ENCODE measurements at regions not wholly inside any gene's neighbourhood (a gene's known extent, or its start where the extent isn't known, plus 50 kb on each side); places are given as distances from the start of the nearest gene placed in this dataset.
"Not testable (repeated sequence)": the region's sequence is repeated elsewhere in the genome, so short reads cannot be mapped to it uniquely, and the experiment has no call there.

DNA sequence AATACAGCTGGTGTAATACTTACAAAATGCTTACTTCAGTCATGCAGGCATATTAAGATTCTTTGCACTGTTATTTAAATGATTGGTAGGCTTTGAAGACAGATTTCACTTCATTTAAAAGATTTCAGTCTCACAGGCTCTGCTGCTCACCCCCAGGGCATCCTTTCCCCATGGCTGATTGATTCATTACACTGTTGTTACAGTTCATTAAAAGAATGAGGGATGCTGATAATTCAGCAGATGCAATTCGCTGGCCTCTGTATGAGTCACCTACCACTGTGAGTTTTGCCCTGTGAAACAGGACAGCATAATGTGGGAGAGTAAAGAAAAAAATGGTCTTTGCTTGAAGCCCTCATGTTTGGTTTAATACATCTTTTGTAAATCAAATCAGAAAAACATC is 246.9 kb downstream of the CYLC2 start:
- DNase-seq: no peak

DNA sequence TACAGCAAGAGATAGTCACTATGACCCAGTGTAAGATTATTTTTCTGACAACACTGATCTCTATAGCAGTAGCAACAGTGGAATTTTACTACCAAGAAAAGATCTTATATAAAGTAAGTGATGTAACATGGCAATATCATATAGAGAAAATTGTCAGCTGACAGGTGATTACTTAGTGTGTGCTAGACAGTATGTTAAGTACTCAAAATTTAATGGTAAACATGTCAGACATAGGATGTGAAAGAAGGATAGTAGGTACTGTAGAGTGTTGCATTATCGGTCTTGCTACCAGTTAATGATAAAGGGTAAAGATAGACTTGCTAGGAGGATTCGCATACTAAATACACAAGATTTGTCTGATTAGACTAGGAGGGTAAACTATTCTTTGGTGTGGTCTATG is 247.4 kb downstream of the CYLC2 start:
- DNase-seq: no peak

DNA sequence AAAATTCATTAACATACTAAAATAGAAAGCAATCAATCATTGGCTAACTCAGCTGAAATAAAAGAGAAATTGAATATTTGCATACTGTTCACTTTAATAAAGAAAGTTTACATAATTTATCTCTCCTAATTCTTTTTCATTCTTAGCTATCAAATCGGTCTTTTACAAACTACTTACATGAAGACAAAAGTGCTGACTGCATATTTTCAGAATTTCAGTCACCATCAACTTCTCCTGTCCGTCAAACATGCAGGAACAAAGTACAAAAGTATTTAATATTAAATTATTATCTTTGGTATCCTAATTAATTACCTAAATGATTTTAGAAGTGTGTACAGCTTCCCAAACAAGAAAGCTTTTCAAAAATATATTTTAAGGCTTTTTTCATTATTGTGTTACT is 248.4 kb downstream of the CYLC2 start:
- no peak for DNase-seq

DNA sequence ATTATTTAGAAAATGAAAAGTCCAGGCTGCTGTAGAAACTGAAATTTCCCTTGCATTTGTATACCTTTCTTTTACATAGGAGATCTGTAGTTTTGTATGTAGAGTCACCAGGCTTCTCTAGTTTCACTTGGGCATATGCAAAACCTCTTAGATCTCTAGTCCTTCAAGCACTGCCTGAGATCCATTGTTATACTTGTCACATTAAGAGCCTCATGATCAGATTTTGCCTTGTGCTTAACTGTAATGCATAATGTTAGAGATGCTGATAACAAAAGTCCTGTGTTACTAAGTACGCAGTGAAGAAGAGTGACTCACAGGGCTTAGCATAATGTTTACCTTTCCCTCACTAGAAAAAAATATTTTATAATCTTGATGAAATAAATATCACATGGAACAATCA is 250.2 kb downstream of the CYLC2 start:
- DNase-seq: peak; percentile 81 to 85

DNA sequence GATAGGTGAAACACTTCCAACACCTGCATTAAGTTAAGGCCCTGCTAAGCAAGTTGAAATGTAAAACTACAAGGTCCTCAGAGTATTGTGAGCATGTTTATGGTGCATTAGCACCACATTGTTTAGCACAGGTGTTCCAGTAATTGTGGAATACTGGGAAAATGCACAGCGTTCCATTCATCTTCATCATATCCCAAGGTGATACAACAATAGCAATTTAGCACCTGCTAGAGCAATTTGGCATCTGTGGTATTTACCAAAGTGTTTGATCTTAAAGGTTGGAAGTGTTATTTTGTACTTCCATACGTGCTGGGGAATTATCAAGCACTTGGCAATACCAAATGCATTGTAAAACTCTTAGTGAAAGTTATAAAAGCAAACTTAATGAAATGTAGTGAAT is 266.8 kb downstream of the CYLC2 start:
- no peak for DNase-seq

DNA sequence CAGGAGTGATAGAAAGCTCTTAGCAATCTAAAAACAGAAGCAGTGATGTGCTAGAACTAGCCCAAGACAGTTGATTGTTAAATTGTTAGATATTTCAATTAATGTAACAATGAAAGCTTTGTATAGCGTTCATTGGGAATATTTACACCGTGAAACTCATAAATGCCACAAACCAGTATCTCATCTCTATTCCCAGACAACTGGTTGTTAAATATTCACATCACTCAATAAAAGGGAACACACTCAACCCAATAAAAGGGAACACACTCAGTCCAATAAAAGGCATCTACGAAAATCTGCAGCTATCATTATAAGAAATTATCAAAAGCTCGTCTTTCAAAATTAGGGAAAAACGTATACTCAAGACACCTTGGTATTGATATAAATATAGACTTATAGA is 270.9 kb downstream of the CYLC2 start:
- DNase-seq: no peak

DNA sequence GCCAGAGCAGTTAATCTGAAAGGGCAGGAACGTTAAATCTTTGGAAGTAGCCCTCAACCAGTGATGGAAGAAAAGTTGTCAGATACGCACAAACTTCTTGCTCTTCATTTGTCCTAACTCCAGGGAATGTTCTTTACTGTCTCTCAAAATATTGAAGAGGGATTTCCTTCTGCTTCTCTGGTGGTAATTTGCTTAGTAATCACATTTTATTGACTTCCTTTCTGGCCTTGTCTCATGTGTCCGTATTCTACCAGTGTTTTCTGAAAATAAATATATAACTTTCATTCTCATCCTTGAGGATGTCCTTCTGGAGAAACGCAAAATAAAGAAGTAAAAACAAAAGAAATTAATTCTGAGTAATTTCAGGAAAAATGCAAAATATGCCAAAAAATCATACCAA is 282.1 kb downstream of the CYLC2 start:
- DNase-seq: no peak

DNA sequence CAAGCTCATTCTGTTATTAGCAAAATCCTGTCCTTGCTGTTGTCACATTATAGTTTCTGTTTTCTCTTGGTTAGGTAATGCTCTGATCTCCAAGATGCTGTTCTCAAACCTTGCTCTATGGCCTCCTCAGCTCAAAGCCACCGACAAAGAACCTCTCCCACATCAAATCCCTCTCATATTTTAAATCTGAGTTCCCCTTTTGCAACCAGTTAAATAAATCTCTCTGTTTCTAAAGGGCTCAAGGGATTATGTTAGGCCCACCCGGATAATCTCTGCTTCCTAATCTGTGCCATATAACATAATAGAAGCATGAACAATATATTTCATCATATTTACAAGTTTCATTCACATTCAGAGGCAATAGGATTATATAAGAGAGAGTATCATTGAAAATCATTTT is 286.0 kb downstream of the CYLC2 start:
- DNase-seq: no peak

DNA sequence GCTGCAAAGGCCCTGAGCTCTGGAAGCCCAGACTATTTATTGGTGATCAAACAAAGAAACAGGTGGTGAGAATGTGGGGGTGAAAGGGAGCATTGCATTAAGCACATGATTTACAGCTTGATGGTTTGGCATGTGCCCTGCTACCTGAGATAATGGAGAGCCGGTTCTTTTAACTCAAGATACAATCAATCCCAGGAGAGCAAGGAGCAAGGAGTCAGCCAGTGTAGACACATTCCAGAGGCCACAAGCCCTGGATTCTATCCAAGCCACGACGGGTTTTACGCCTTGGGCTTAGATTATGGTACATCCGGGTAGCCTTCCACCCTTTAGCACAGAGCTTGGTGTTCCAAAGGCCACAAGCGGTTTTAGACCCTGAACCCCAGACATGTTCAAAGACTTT is 292.2 kb downstream of the CYLC2 start:
- no peak for DNase-seq

DNA sequence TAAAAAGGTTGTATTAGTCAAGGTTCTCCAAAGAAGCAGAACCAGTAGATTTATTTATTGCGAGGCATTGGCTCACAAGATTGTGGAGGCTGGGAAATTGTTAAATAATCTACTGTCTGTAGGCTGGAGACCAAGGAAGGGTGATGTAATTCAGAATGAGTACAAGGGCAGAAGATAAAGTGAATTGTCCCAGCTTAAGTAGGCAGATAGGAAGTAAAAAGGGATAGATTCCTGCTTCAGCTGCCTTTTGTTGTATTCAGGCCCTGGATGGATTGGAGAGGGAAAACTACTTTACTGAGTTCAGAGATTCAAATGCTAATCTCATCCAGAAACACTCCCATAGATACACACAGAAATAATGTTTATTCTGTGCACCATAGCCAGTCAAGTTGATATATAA is 301.1 kb downstream of the CYLC2 start:
- DNase-seq: no peak

DNA sequence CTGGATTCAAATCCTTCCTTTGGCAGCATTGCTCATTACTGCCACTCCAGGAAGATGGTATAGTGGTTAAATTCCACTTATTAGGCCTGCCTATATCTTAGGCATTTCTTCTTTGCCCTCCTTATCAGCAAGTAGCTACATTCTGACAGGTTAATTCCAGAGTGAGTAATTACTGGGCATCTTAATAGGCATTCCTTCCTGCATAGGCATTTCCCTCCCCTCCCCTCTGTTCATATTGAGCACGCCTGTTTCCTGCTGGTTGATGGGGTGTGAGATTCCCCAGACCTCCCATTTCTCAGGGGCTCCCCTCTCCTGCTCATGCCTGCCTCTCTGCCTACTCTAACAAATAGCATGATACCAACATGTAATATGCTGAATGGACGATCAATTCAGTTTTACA is 305.9 kb downstream of the CYLC2 start:
- DNase-seq: no peak

DNA sequence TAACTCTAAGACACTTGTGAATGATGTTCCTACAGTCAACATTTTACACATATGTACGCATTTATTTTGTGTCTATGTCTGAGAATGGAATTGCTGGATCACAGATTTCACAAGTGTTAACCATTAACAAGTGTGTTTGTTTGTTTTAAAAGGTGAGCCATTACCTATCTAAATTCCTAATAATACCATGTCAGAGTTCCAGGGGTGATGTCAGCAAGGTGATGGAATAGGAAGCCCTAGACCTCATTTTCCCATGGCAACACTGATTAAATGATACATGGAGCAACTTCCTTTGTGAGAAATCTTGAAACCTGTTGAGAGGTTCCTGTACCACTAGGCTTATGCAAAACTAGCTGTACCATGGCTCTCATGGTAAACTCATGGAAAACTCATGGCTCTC is 309.7 kb downstream of the CYLC2 start:
- DNase-seq: no peak

DNA sequence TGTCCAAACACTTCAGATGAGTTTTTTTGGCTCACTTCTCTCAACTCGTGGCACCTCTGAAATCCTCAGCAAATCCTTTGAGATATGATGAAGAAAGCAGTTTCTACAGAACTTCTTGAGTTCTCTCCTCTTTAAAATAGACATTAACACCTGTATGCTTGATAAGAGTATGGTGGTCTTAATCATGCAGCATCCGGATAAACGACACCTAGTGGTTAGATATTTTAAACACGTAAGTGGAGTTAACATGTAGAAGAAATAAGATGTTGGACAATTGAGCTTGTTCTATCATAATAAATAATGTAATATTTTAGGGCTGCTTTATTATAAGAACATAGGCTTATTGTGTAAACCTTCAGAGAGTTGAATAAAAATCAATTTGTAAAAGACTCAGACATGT is 324.8 kb downstream of the CYLC2 start:
- peak in 1 of 2 experiments; percentile 34 for DNase-seq

DNA sequence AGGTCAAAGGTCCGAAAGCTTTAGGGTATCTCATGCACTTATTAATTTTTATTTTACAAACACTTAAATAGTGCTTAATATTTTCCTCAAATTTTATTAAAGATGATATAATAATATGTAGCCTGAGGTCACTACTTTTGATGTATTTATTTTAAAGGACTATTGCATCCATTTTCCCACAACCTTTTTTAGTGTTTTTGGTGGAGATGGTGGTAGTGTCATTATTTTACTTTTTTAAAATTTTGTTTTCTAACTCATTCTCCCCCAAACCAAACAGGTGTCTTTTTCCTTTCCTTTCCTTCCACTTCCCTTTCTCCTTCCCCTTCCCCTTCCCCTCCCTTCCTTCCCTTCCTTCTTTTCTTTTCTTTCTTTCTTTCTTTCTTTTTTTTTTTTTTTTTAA is 328.6 kb downstream of the CYLC2 start:
- DNase-seq: no peak

DNA sequence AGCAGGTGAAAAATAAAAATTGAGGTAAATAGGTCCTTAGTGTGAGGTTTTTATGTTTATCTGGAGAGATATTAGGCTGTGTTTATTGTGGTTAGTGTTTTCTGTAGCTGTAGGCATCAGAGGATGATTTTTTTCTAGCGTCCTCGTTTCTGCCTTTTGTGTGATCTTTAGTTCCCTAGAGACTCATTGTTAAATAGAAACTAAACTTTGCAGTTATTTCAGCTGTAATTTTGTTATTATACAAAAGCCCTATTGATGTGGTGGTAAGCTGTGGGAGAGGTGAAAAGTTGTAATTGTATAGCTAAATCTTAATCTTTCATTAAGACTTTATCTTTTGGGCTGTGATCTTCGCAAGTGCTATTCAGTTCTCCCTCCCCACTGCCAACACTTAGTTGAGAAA is 340.3 kb downstream of the CYLC2 start:
- DNase-seq: no peak

DNA sequence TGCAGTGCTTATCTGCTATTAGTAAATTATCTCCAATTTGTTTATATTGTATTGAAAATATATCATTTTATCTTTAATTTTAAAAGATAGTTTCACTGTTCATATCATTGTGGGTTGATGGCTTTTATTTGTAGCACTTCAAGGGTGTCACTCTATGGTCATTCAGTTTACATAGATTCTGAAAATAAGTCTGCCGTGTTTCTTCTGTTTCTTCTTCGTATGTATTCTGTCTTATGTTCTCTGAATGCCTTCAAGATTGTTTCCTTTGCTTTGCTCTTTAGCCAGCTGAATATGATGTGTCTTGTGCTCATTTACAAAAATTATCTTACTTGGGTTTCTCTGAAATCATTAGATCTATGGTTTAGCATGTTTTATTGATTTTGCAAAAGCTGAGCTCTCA is 359.9 kb downstream of the CYLC2 start:
- DNase-seq: no peak

DNA sequence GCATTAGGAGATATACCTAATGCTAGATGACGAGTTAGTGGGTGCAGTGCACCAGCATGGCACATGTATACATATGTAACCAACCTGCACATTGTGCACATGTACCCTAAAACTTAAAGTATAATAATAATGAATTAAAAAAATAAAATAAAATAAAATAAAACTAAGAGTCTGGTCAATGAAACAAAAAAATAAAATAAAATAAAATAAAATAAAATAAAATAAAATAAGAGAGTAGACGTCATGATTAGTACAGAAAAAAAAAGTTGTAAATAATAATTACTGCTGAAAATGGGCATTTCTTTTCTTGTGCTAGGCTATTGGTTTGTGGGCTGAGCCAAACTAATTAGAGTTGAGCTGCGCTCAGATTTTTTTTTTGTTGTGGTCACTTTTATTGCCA is 362.8 kb downstream of the CYLC2 start:
- DNase-seq: not testable (repeated sequence)

DNA sequence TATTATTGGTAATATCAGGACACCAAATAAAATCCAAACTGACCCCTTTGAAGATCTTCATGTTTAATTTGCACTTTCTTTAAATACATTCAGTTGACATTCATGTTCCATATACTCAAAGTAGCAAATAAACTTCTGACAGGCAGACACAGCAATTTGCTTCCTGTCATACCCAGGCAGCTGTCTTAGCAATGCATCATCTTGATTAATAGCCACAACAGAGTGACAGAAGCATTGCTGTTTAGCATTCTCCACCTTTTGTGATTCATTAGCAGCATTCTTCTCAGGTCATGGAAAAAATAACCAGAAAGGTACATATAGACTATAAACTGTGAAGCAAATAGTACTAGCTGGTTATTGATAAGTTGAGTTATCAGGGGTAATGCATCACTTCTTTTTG is 366.8 kb downstream of the CYLC2 start:
- no peak for DNase-seq

DNA sequence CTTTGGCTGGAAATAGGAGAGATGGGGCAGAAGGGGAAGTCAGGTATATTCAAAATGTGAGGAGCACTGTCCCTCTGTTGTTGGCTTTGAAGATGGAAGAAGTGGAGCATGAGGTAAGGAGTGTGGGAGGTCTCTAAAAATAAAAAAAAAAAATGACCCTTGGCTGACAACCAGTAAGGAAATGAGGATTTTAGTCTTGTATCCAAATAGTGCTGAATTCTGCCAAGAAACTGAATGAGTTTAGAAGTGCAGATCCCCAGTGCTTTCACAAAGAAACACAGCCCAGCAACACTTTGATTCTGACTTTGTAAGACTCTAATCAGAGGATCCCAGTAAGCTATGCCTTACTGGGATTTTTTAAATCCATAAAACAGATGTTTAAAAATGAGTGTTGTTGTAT is 367.9 kb downstream of the CYLC2 start:
- DNase-seq: no peak

DNA sequence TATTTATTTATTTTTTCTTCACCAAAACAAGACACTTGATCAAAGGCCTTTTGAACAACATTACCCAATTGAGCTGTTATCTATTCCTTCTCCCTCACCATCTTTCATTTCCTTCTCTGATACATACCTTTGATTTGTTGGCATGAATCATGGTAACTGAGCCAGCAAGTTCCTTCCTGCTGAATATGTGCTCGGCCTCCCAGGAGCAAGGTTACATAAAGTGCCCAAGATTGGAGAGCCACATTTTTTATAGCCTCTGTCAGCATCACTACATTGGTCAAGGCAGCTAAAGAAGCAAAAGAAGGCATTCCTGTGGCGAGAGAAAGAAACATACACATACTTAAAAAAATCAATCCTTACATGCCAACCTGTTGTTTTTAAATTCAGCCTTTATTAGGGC is 369.6 kb downstream of the CYLC2 start:
- no peak for DNase-seq

DNA sequence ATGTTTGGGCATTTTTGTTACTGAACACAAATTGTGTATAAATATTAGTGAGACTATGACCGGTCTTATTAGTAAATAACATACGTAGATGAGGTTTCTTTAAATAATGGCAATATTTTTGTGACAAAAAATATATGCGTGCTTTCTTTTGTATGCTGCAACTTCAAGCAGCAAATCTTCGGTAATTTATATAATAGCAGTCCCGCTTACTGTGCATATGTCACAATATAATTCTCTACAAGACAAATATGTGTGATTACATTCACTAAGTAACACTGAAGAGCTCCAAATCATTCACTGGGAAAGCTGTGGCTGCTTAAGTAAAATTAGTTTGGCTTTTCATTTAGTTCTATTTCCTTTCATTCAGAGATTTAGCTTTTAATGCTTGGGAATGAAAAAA is 376.0 kb downstream of the CYLC2 start:
- DNase-seq: no peak

DNA sequence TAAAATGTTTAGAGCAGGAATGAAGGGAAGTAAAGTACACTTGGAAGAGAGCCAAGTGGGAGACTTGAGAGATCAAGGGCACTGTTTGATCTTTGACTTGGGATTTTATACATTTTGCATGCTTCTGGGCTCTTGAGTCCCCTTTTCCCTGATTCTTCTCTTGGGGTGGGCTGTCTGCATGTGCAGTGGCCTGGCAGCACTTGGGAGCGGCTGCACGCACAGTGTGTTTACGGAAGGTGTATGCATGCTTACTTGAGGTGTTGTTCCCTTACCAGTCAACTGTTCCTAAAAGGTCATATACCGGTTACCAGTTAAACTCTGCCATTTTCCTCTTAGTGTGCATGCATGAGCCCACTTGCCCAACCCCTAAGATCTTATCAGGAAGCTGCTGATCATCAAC is 377.7 kb downstream of the CYLC2 start:
- DNase-seq: no peak

DNA sequence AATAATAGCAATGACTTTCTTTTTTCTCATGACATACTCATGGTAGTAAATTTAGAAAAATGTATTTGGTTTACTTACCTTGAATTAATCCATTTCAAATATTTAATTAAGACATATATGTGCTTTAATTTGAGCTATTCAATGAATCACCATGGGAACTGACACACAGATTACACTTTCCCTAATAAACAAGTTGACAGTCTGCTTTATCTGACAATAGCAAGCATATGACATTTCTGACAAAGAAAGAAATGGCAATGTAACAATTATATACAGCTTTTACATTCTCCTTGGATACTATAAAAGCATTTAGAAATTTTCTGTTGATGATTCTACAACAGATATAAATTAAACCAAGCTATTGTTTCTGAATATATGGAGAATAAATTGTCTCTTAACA is 382.5 kb downstream of the CYLC2 start:
- DNase-seq: no peak

DNA sequence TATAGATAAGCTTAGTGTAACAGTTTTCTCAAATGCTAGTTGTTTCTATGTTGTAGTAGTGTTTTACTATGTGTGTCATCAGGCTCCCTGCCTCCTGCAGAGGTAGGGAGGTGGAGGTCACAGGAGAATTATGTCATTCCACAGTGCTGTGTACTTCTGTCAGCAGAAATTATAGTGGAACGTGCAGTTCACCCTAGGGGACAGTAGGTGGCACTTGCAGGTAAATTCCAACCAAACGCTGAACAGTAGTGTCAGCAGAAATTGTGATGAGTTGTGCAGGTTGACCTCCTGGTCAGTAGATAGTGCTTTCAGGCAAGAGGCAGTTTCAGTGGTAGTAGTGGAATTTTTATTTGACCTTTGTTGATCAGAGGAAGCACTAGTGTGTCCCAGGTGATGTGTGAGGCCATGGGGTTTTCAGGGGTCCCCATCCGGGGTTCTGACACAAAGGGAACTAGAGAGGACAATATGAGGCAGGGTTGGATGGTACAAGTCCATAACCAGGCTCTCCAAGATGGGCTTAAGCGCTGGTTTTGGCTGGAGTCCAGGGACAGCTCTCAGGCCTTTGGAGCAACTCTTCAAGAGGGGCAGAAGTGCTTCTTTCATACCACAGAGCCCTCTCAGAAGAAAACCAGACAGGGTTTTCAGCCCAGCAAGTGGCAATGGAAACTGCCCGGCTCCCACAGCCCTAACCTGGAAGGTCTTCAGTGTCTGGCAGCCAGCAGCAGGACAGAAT is 402.9 kb downstream of the CYLC2 start:
- DNase-seq: peak in 1 of 2 experiments; percentile 64

DNA sequence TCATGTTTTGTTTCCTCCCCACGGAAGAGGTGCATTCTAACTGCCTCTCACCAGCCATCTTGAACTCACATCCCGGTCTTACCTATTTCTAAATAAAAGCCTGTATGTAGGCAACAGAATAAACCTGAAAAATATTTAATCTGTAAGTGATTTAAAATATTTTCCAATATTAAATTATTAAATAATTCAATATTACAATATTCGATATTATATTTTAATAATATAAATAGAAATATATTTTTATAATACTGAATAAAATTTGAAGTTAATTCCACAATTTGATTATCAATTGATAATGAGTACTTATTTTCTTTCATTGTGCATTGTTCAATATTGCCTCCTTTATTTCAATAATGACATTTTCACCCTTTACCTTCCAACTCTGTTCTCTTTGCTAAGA is 404.4 kb downstream of the CYLC2 start:
- DNase-seq: no peak

DNA sequence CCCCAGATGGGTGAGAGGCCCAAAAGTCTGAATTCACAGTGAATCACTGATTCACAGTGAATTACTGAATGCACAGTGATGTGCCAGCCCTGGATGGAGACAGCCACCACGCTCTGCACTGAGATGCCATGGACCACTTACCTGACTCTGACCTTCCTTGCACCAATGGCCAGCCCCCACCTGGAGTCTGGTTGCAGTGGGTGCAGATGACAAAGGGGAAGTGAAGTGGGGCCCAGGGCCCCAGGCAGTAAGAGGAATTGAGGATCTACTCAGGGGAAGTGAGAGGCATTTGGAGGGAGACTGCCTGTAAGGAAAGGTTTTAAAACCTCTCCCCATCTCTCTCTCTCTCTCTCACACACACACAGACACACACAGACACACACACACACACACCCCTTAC is 412.1 kb downstream of the CYLC2 start:
- no peak for DNase-seq
